ENCODE measurements at regions not wholly inside any gene's neighbourhood (a gene's known extent, or its start where the extent isn't known, plus 50 kb on each side); places are given as distances from the start of the nearest gene placed in this dataset.

- Mint-ChIP-seq H3K27ac (no peak overlapping the region), H3K4me1 (ENCODE audit: low read depth) (no peaks in the 10 kb centered on the region), H3K36me3 (ENCODE audit: low read depth) (no peaks in the 10 kb centered on the region)
Measured at GRCh38 chrX:17932781-17933180, 71.7 kb upstream of the RAI2 start.

DNA sequence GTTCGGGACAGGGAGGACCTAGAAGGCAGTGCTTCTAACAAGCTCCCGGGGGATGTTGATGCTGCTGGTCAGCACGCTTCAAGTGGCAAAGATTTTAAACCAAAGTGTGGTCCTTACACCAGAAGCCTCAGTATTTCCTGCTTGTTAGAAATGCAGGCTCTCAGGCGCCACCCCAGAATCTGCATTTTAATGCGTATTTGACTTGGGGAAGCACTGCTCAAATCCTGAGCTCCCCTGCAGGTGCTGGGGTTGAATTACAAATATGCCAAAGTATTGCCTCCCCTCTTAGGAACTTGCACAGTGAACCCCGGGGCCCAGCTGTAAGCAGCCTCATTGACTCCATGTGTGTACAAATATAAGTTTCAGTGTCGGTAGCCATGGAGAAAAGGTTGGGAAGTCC, 70.8 kb upstream of the RAI2 start:
- DNase-seq (ENCODE audit: low spot score), result no peak
- no peaks in the 10 kb centered on the region for H3K9me3 Mint-ChIP-seq
- no peak overlapping the region for H3K27ac Mint-ChIP-seq
- no peaks in the 10 kb centered on the region for H3K4me1 Mint-ChIP-seq (ENCODE audit: low read depth)
- no peaks in the 10 kb centered on the region for H3K36me3 Mint-ChIP-seq (ENCODE audit: low read depth)
- no peaks in the 10 kb centered on the region for H3K27me3 Mint-ChIP-seq (ENCODE audit: low read depth)
- no peak overlapping the region for H3K4me3 Mint-ChIP-seq

More at GRCh38 chrX:17932781-17933180, 71.7 kb upstream of the RAI2 start:
- no peaks in the 10 kb centered on the region for H3K9me3 Mint-ChIP-seq
- H3K27me3 Mint-ChIP-seq (ENCODE audit: low read depth), result no peaks in the 10 kb centered on the region
- DNase-seq (ENCODE audit: low spot score), result no peak
- no peak overlapping the region for H3K4me3 Mint-ChIP-seq

- DNase-seq (ENCODE audit: low spot score), result no peak
- Mint-ChIP-seq H3K9me3 (peaks cover 6% of the 10 kb centered on the region), H3K27ac (no peak overlapping the region), H3K4me3 (no peak overlapping the region), H3K27me3 (ENCODE audit: low read depth) (no peaks in the 10 kb centered on the region), H3K36me3 (ENCODE audit: low read depth) (no peaks in the 10 kb centered on the region), H3K4me1 (ENCODE audit: low read depth) (no peaks in the 10 kb centered on the region)
Measured at GRCh38 chrX:17930850-17931249, 69.8 kb upstream of the RAI2 start.

GRCh38 chrX:17923546-17923945, 62.4 kb upstream of the RAI2 start:
- H3K4me1 Mint-ChIP-seq (ENCODE audit: low read depth), result no peaks in the 10 kb centered on the region
- H3K4me3 Mint-ChIP-seq, result no peak overlapping the region
- peaks cover 6% of the 10 kb centered on the region for H3K9me3 Mint-ChIP-seq
- no peaks in the 10 kb centered on the region for H3K27me3 Mint-ChIP-seq (ENCODE audit: low read depth)
- no peak for DNase-seq (ENCODE audit: low spot score)
- no peaks in the 10 kb centered on the region for H3K36me3 Mint-ChIP-seq (ENCODE audit: low read depth)
- no peak overlapping the region for H3K27ac Mint-ChIP-seq

DNA sequence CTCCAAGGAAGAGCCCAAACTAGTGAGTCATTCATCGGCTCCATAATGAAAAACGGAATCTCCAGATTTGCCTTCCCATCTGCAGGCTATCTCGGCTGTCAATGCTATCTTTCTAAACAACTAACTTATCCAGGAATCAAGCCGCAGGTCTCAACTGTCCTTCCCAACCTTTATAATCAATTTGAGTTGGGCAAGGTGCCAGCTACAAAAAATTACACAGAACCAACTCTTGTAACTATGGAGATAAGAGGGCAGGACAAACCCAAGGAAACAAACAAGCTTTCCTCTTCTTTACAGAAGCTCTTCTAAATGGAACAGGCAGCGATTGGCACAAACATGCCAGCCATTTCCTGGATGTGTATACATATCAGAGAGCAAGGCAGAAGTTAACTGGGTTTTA, 61.2 kb upstream of the RAI2 start:
- no peaks in the 10 kb centered on the region for H3K27me3 Mint-ChIP-seq (ENCODE audit: low read depth)
- H3K9me3 Mint-ChIP-seq, result peaks cover 6% of the 10 kb centered on the region
- DNase-seq (ENCODE audit: low spot score), result no peak
- H3K36me3 Mint-ChIP-seq (ENCODE audit: low read depth), result no peaks in the 10 kb centered on the region
- H3K27ac Mint-ChIP-seq, result no peak overlapping the region
- no peaks in the 10 kb centered on the region for H3K4me1 Mint-ChIP-seq (ENCODE audit: low read depth)
- H3K4me3 Mint-ChIP-seq, result no peak overlapping the region

DNA sequence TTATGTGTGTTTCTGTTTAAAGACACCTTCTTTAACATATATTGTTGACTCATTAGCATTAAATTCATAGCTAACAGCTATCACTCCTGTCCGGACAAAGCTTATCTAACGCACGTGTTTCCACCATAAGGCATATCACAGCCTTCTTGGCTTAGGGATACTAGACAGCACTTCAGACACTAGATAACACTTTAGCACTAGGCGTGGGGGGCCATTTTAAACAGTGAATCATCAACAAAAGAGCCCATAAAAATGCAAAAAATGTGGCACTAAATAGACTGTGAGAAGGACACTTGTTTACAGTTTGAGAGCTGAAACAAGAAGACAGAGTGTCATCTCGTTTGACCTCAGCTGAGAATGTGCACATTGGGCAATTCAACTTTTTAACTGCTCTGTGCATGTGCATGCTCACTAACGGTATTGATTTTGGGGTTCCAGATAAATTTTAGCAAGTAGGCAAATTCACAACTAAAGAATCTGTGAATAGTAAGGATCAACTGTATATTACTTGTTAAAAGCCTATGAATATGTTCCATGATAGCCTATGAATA, 58.9 kb upstream of the RAI2 start:
- no peak overlapping the region for H3K4me3 Mint-ChIP-seq
- H3K9me3 Mint-ChIP-seq, result no peaks in the 10 kb centered on the region
- no peaks in the 10 kb centered on the region for H3K27me3 Mint-ChIP-seq (ENCODE audit: low read depth)
- H3K27ac Mint-ChIP-seq, result no peak overlapping the region
- H3K36me3 Mint-ChIP-seq (ENCODE audit: low read depth), result no peaks in the 10 kb centered on the region
- no peaks in the 10 kb centered on the region for H3K4me1 Mint-ChIP-seq (ENCODE audit: low read depth)
- no peak for DNase-seq (ENCODE audit: low spot score)

GRCh38 chrX:17917945-17918577, 57.0 kb upstream of the RAI2 start:
- H3K4me3 Mint-ChIP-seq, result no peak overlapping the region
- no peaks in the 10 kb centered on the region for H3K36me3 Mint-ChIP-seq (ENCODE audit: low read depth)
- no peaks in the 10 kb centered on the region for H3K9me3 Mint-ChIP-seq
- H3K27ac Mint-ChIP-seq, result no peak overlapping the region
- no peaks in the 10 kb centered on the region for H3K27me3 Mint-ChIP-seq (ENCODE audit: low read depth)
- H3K4me1 Mint-ChIP-seq (ENCODE audit: low read depth), result no peaks in the 10 kb centered on the region
- no peak for DNase-seq (ENCODE audit: low spot score)

DNA sequence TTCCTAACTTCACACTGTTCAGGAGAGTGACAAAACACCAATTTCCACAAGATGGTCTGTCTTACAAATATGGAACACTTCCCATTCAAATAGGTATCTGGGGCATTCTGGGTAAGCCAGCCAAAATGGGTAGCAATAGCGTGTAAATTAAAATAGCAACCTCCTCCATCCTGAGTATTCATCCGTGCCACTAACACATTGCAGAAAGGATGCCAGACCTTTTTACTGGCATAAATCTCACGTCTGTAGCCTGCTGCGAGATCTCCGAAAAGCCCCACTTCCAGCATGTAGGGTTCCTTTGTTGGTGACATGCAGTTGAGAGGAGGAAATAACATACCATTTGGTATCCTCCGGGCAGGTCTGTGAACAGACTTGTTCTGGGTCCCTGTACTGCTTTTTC, 52.7 kb upstream of the RAI2 start:
- Mint-ChIP-seq H3K4me1 (ENCODE audit: low read depth) (no peaks in the 10 kb centered on the region), H3K27me3 (ENCODE audit: low read depth) (no peaks in the 10 kb centered on the region), H3K9me3 (no peaks in the 10 kb centered on the region), H3K27ac (no peak overlapping the region), H3K36me3 (ENCODE audit: low read depth) (no peaks in the 10 kb centered on the region), H3K4me3 (no peak overlapping the region)
- DNase-seq (ENCODE audit: low spot score), result no peak

Measured in T-helper 2 cell treated with Interferon-gamma antibody and Interleukin-4, amounts not matched to agents 5 μg/mL and 100 μg/mL, for 36 hours (primary cell).